H1 (cell line): ENCODE measurements at regions not wholly inside any gene's neighbourhood (a gene's known extent, or its start where the extent isn't known, plus 50 kb on each side); places are given as distances from the start of the nearest gene placed in this dataset.

Experiments used
- CTCF ChIA-PET: fragments of 300-600 bp; sonication (Branson Sonifier 250); formaldehyde crosslinking; loops from one replicate; lab custom pipeline; 2021; ENCODE audit not compliant: partially characterized antibody; lab: Charles Lee
- POLR2A ChIA-PET: fragments of 300-600 bp; sonication (Branson Sonifier 250); formaldehyde crosslinking; loops from one replicate; lab custom pipeline; 2021; ENCODE audit warnings: inconsistent platforms; ENCODE audit not compliant: partially characterized antibody; lab: Charles Lee
- DNase-seq, 2 experiments: peaks; one replicate each; pipeline versions ENCODE4 v3.0.0 to v3.0.0-alpha.2; 2010 to 2022; ENCODE audit warnings: low spot score in 2 of 2, low read depth in 1 of 2, mixed read lengths in 1 of 2
- FAIRE-seq: peaks from 2 replicates; lab custom pipeline; 2011; peaks lifted over from hg19 to GRCh38; lab: Jason Lieb, UNC
- H2AFZ ChIP-seq: 2 replicates; pipeline ENCODE4 v1.8.1; 2012; ENCODE audit warnings: low read length, inconsistent platforms
- H2AK5ac ChIP-seq: 2 replicates; pipeline ENCODE4 v1.6.1; 2013; ENCODE audit warnings: low read depth, low read length
- H2BK120ac ChIP-seq: replicated peaks from 2 replicates; pipeline ENCODE3; 2013; ENCODE audit warnings: low read depth, low read length, inconsistent platforms
- H2BK12ac ChIP-seq: 2 replicates; pipeline ENCODE4 v1.6.1; 2013; ENCODE audit warnings: low read depth, low read length
- H2BK15ac ChIP-seq: 2 replicates; pipeline ENCODE4 v1.6.1; 2013; ENCODE audit warnings: low read length
- H2BK20ac ChIP-seq: 2 replicates; pipeline ENCODE4 v1.6.1; 2013; ENCODE audit warnings: low read length
- H2BK5ac ChIP-seq: 2 replicates; pipeline ENCODE4 v1.6.1; 2013; ENCODE audit warnings: low read depth, low read length
- H3K14ac ChIP-seq: 2 replicates; pipeline ENCODE4 v1.6.1; 2013; ENCODE audit warnings: inconsistent platforms; ENCODE audit not compliant: insufficient read length
- H3K18ac ChIP-seq: 2 replicates; pipeline ENCODE4 v1.6.1; 2013; ENCODE audit warnings: low read length; ENCODE audit errors: extremely low read depth
- H3K23ac ChIP-seq: 2 replicates; pipeline ENCODE4 v1.6.1; 2013; ENCODE audit warnings: inconsistent platforms; ENCODE audit not compliant: insufficient read length
- H3K23me2 ChIP-seq: 2 replicates; pipeline ENCODE4 v1.6.1; 2013; ENCODE audit warnings: low read depth, low read length
- H3K27ac ChIP-seq: 2 replicates; pipeline ENCODE4 v1.6.1; 2011; ENCODE audit warnings: low read depth, low read length, inconsistent platforms
- H3K27me3 ChIP-seq, 4 experiments: replicated peaks in 1 of 4; 1 replicate in 1 of 4; 2 replicates in 3 of 4; pipeline versions ENCODE4 v1.6.1 to v1.8.1; 2011 to 2013; ENCODE audit warnings: low read length in 3 of 4, mild to moderate bottlenecking in 3 of 4, inconsistent platforms in 2 of 4, mixed read lengths in 2 of 4, moderate library complexity in 1 of 4; ENCODE audit not compliant: control insufficient read depth in 3 of 4, insufficient read depth in 3 of 4; ENCODE audit errors: extremely low read depth in 1 of 4
- H3K36me3 ChIP-seq, 4 experiments: 2 replicates each; pipeline versions ENCODE4 v1.6.1 to v1.8.1; 2011 to 2013; ENCODE audit warnings: mild to moderate bottlenecking in 4 of 4, low read length in 3 of 4, moderate library complexity in 2 of 4, control low read depth in 1 of 4, inconsistent platforms in 1 of 4; ENCODE audit not compliant: insufficient read depth in 4 of 4, control insufficient read depth in 2 of 4
- H3K4ac ChIP-seq: replicated peaks from 2 replicates; pipeline ENCODE3; 2013; ENCODE audit warnings: low read length, low read depth, mixed read lengths, inconsistent platforms; ENCODE audit not compliant: insufficient read length
- H3K4me1 ChIP-seq, 4 experiments: replicated peaks in 1 of 4; 1 replicate in 1 of 4; 2 replicates in 3 of 4; pipeline versions ENCODE4 v1.6.1 to v1.8.1; 2011 to 2013; ENCODE audit warnings: low read length in 3 of 4, inconsistent platforms in 2 of 4, mixed read lengths in 1 of 4; ENCODE audit not compliant: insufficient read depth in 4 of 4, control insufficient read depth in 3 of 4
- H3K4me2 ChIP-seq, 2 experiments: 2 replicates each; pipeline versions ENCODE4 v1.6.1 to v1.8.1; 2011 to 2013; ENCODE audit warnings: low read depth in 2 of 2, low read length in 2 of 2, control low read depth in 1 of 2, inconsistent platforms in 1 of 2, mild to moderate bottlenecking in 1 of 2; ENCODE audit not compliant: insufficient read depth in 1 of 2
- H3K4me3 ChIP-seq, 4 experiments: fragments of 200-600, 300-600 bp in 1 of 4; sonication (generic), shearing (Covaris generic), sonication (Bioruptor Twin) in 1 of 4; 2 replicates each; pipeline versions ENCODE4 v1.5.1 to v1.8.1; 2011 to 2016; ENCODE audit warnings: low read length in 4 of 4, low read depth in 3 of 4, control low read depth in 2 of 4, inconsistent platforms in 2 of 4, mild to moderate bottlenecking in 2 of 4, mixed read lengths in 1 of 4, moderate library complexity in 1 of 4; ENCODE audit not compliant: insufficient read depth in 2 of 4; ENCODE audit errors: extremely low read depth in 1 of 4
- H3K56ac ChIP-seq: replicated peaks from 2 replicates; pipeline ENCODE3; 2013; ENCODE audit warnings: low read depth, mild to moderate bottlenecking, mixed read lengths, low read length, inconsistent platforms; ENCODE audit not compliant: insufficient read length
- H3K79me1 ChIP-seq: 2 replicates; pipeline ENCODE4 v1.6.1; 2013; ENCODE audit warnings: low read depth, low read length, control low read depth
- H3K79me2 ChIP-seq, 2 experiments: 2 replicates each; pipeline versions ENCODE4 v1.6.1 to v1.8.1; 2012 to 2013; ENCODE audit warnings: low read length in 2 of 2, mild to moderate bottlenecking in 2 of 2, inconsistent platforms in 1 of 2; ENCODE audit not compliant: insufficient read depth in 2 of 2, control insufficient read depth in 1 of 2
- H3K9ac ChIP-seq, 4 experiments: replicated peaks in 1 of 4; 1 replicate in 1 of 4; 2 replicates in 3 of 4; pipeline versions ENCODE4 v1.6.1 to v1.8.1; 2011 to 2013; ENCODE audit warnings: low read depth in 3 of 4, low read length in 3 of 4, control low read depth in 2 of 4, mild to moderate bottlenecking in 2 of 4, moderate library complexity in 2 of 4, inconsistent platforms in 1 of 4; ENCODE audit errors: extremely low read depth in 1 of 4
- H3K9me3 ChIP-seq, 2 experiments: 2 replicates each; pipeline versions ENCODE4 v1.6.1 to v1.8.1; 2012 to 2013; ENCODE audit warnings: mild to moderate bottlenecking in 2 of 2, moderate library complexity in 2 of 2, control low read depth in 1 of 2, inconsistent platforms in 1 of 2, low read depth in 1 of 2, low read length in 1 of 2, mixed read lengths in 1 of 2; ENCODE audit not compliant: insufficient read depth in 2 of 2
- H4K20me1 ChIP-seq, 2 experiments: replicated peaks in 1 of 2; 2 replicates each; pipeline versions ENCODE3 to v1.8.1; 2011 to 2013; ENCODE audit warnings: inconsistent platforms in 2 of 2, low read length in 2 of 2, mild to moderate bottlenecking in 1 of 2; ENCODE audit not compliant: insufficient read depth in 2 of 2, control insufficient read depth in 1 of 2
- H4K5ac ChIP-seq: 2 replicates; pipeline ENCODE4 v1.6.1; 2013; ENCODE audit warnings: low read length, low read depth, mixed read lengths, inconsistent platforms; ENCODE audit not compliant: insufficient read length
- H4K8ac ChIP-seq: 2 replicates; pipeline ENCODE4 v1.8.0; 2013; ENCODE audit warnings: mild to moderate bottlenecking, moderate library complexity, low read length, inconsistent platforms; ENCODE audit not compliant: insufficient read depth; ENCODE audit errors: extremely low read depth
- H4K91ac ChIP-seq: replicated peaks from 2 replicates; pipeline ENCODE3; 2013; ENCODE audit warnings: low read length, mixed read lengths, inconsistent platforms; ENCODE audit not compliant: insufficient read length
- FOSL1 ChIP-seq: IDR thresholded peaks from 2 replicates; pipeline ENCODE4 v1.6.1; 2011; ENCODE audit warnings: mild to moderate bottlenecking, low read depth, low read length, moderate library complexity; ENCODE audit not compliant: insufficient read depth
- WGBS, 2 experiments: shearing (Covaris generic) in 1 of 2; methylation state at CpG; one replicate each; pipeline versions ENCODE4 v1.1.6 to v1.1.7; 2013 to 2015; ENCODE audit warnings: low lambda C conversion rate in 2 of 2, mixed read lengths in 2 of 2, inconsistent platforms in 1 of 2, low coverage in 1 of 2, missing lambda C conversion rate in 1 of 2; ENCODE audit not compliant: insufficient replicate concordance in 2 of 2, insufficient coverage in 1 of 2, insufficient read length in 1 of 2; ENCODE audit errors: extremely low coverage in 1 of 2, missing lambda C conversion rate in 1 of 2; 5-methylcytosine and 5-hydroxymethylcytosine counted together

DNA sequence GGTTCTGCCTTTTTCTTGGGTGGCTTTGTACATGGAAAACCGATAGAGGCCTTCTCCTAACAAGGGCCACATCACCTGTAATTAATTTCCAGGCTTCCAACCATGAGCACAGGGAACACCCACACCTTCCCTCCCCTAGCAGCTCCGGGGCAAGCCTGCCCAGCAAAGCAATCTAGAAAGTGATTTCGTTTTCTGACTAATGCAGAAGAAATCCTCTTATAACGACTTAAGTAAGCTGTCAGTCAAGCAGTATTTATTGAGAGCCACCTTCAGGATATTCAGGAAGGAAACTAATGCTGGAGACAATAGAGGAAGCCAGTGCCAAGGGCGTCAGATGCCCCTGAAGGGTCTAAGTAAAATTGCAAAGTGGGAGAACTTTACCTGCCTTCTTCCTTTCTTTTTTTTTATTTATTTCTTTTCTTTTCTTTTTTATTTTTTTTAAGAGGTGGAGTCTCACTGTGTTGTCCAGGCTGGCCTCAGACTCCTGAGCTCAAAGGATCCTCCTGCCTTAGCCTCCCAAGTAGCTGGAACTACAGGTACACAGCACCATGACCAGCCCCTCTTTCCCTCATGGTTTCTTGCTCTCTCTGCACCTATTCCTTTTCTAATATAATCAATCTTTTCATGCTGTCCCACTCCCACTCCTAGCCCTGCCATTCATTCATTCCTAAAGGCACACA lies 67.5 kb upstream of the MBOAT1 start:
- no peak overlapping the region for H2AK5ac ChIP-seq
- no peak overlapping the region for H3K9ac ChIP-seq
- H2BK5ac ChIP-seq, result no peak overlapping the region
- H4K5ac ChIP-seq, result no peak overlapping the region
- no peak overlapping the region for H3K18ac ChIP-seq
- WGBS, 2 experiments, result 91% methylated on average over 5 of the region's 5 CpGs; no CpG with 5 or more reads in 1 of the 2 experiments
- H3K27ac ChIP-seq, result no peak overlapping the region
- no peaks in the 10 kb centered on the region for H3K79me1 ChIP-seq
- H3K4me1 ChIP-seq, result peaks cover 0 to 6% (median 2%) of the 10 kb centered on the region in 4 experiments; a peak in 2 of 7 replicates
- CTCF ChIA-PET, result interaction anchor here (0.7 to 4.6 kb wide), 6 partner anchors 10 to 965 kb away, joined by 3 to 26 read pairs (median 3); no protein-coding TSS in a partner anchor
- no peaks in the 10 kb centered on the region for H3K36me3 ChIP-seq
- H3K4me2 ChIP-seq, result no peak overlapping the region
- FAIRE-seq, result no peak
- no peak for TF ChIP-seq FOSL1
- H3K79me2 ChIP-seq, result no peaks in the 10 kb centered on the region; a peak in 1 of 4 replicates
- H3K23ac ChIP-seq, result no peak overlapping the region
- no peak overlapping the region for H4K91ac ChIP-seq
- no peak overlapping the region for H3K4me3 ChIP-seq
- H3K9me3 ChIP-seq, result no peaks in the 10 kb centered on the region
- H2BK120ac ChIP-seq, result no peak overlapping the region
- no peak overlapping the region for H2AFZ ChIP-seq
- no peak overlapping the region for H3K56ac ChIP-seq
- no peak overlapping the region for H3K14ac ChIP-seq
- no peaks in the 10 kb centered on the region for H4K20me1 ChIP-seq
- no peaks in the 10 kb centered on the region for H3K27me3 ChIP-seq
- POLR2A ChIA-PET, result no interaction called here
- H3K23me2 ChIP-seq, result no peaks in the 10 kb centered on the region
- no peak overlapping the region for H4K8ac ChIP-seq
- H3K4ac ChIP-seq, result no peak overlapping the region
- H2BK12ac ChIP-seq, result no peak overlapping the region
- H2BK15ac ChIP-seq, result no peak overlapping the region
- H2BK20ac ChIP-seq, result no peak overlapping the region
- DNase-seq, result no peak
